GM21737 (cell line): ENCODE measurements at regions not wholly inside any gene's neighbourhood (a gene's known extent, or its start where the extent isn't known, plus 50 kb on each side); places are given as distances from the start of the nearest gene placed in this dataset.

Experiments
- ATAC-seq: cut with Tn5 transposase; IDR thresholded peaks from one replicate; pipeline ENCODE4 v1.9.1; 2021; ENCODE audit warnings: mild to moderate bottlenecking, moderate library complexity; ENCODE audit not compliant: unreplicated experiment

- ATAC-seq: no peak
Measured at GRCh38 chr1:98048244-98048643, 127.4 kb upstream of the DPYD start.

- ATAC-seq: no peak
Measured at GRCh38 chr1:98047171-98047570, 126.3 kb upstream of the DPYD start.

GRCh38 chr1:98045767-98046641, 125.2 kb upstream of the DPYD start:
- ATAC-seq: no peak

- ATAC-seq: no peak
Measured at GRCh38 chr1:98045211-98045766, 124.5 kb upstream of the DPYD start.

- ATAC-seq: no peak
Measured at GRCh38 chr1:98044766-98045165, 123.9 kb upstream of the DPYD start.

- no peak for ATAC-seq
Measured at GRCh38 chr1:98044071-98044697, 123.3 kb upstream of the DPYD start.

GRCh38 chr1:98035602-98036002, 114.8 kb upstream of the DPYD start:
- no peak for ATAC-seq

GRCh38 chr1:98034505-98034904, 113.7 kb upstream of the DPYD start:
- no peak for ATAC-seq

GRCh38 chr1:98032958-98033357, 112.1 kb upstream of the DPYD start:
- no peak for ATAC-seq

- ATAC-seq: no peak
Measured at GRCh38 chr1:98030976-98031375, 110.1 kb upstream of the DPYD start.

GRCh38 chr1:98030483-98030882, 109.6 kb upstream of the DPYD start:
- no peak for ATAC-seq

GRCh38 chr1:98028800-98029199, 108.0 kb upstream of the DPYD start:
- no peak for ATAC-seq

- no peak for ATAC-seq
Measured at GRCh38 chr1:98027103-98027705, 106.4 kb upstream of the DPYD start.

- ATAC-seq: no peak
Measured at GRCh38 chr1:98025858-98026257, 105.0 kb upstream of the DPYD start.

GRCh38 chr1:98021126-98021525, 100.3 kb upstream of the DPYD start:
- no peak for ATAC-seq

- no peak for ATAC-seq
Measured at GRCh38 chr1:98019747-98020146, 98.9 kb upstream of the DPYD start.

- ATAC-seq: no peak
Measured at GRCh38 chr1:98018074-98018473, 97.2 kb upstream of the DPYD start.

GRCh38 chr1:98017184-98017583, 96.3 kb upstream of the DPYD start:
- no peak for ATAC-seq

GRCh38 chr1:98008373-98008772, 87.5 kb upstream of the DPYD start:
- ATAC-seq: no peak

- ATAC-seq: no peak
Measured at GRCh38 chr1:98005326-98006010, 84.6 kb upstream of the DPYD start.

- ATAC-seq: no peak
Measured at GRCh38 chr1:98003442-98003841, 82.6 kb upstream of the DPYD start.
